Ovary (tissue), 3 donors: ENCODE measurements at regions not wholly inside any gene's neighbourhood (a gene's known extent, or its start where the extent isn't known, plus 50 kb on each side); places are given as distances from the start of the nearest gene placed in this dataset.

Experiments used
- POLR2A ChIP-seq: fragments of 450-650 bp; IDR thresholded peaks from one replicate; pipeline ENCODE4 v1.6.1; 2017; ENCODE audit warnings: antibody characterized with exemption, mild to moderate bottlenecking, moderate library complexity
- TF ChIP-seq, protein P1 (sequence below), 3 donors: fragments of 450-650 bp in 2 of 3; fragments of 200-600 bp in 1 of 3; IDR thresholded peaks; one replicate each; pipeline versions ENCODE4 v1.5.1 to v1.8.0; 2016 to 2022; ENCODE audit warnings: antibody characterized with exemption in 3 of 3, mild to moderate bottlenecking in 1 of 3
- donor health status: DM: no; HTN: no; CAD: no.

DNA sequence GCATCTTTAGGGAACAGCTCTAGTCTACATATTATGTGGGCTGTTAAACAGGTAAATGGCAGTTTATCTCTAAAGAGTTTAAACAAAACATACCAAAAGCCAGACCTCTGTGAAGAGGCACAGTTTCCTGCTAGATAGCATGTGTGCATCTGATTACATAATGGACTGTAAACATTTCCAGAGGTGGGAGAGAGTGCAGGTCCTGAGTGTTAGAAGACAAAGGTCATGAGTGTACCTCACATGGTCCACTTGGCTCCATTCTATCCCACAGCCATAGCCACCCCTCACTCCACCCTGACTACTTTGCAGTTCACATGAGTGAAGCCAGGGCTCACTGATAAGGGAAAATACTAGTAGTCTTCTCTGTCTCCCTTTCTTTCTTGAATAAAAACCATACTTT, 233.4 kb downstream of the MTX2 start:
- TF ChIP-seq, protein P1, sequence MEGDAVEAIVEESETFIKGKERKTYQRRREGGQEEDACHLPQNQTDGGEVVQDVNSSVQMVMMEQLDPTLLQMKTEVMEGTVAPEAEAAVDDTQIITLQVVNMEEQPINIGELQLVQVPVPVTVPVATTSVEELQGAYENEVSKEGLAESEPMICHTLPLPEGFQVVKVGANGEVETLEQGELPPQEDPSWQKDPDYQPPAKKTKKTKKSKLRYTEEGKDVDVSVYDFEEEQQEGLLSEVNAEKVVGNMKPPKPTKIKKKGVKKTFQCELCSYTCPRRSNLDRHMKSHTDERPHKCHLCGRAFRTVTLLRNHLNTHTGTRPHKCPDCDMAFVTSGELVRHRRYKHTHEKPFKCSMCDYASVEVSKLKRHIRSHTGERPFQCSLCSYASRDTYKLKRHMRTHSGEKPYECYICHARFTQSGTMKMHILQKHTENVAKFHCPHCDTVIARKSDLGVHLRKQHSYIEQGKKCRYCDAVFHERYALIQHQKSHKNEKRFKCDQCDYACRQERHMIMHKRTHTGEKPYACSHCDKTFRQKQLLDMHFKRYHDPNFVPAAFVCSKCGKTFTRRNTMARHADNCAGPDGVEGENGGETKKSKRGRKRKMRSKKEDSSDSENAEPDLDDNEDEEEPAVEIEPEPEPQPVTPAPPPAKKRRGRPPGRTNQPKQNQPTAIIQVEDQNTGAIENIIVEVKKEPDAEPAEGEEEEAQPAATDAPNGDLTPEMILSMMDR (IDR thresholded peaks at IDR 0.05): no peak
- TF ChIP-seq POLR2A: no peak
